Stimulated activated CD4-positive, alpha-beta T cell treated with anti-CD3 and anti-CD28 coated beads, Interleukin-1b, Interleukin-23, amount 100 ng/mL, for 4 hours (primary cell): ENCODE measurements at regions not wholly inside any gene's neighbourhood (a gene's known extent, or its start where the extent isn't known, plus 50 kb on each side); places are given as distances from the start of the nearest gene placed in this dataset.

Experiments used
- DNase-seq, 2 donors: peaks; one replicate each; pipeline ENCODE4 v3.0.0-alpha.2; 2020; ENCODE audit warnings: low read depth in 2 of 2

GRCh38 chr14:101352567-101352966 is 208.7 kb upstream of the DIO3 start:
- DNase-seq: no peak

- DNase-seq: no peak
Observed at GRCh38 chr14:101353422-101353821, 207.9 kb upstream of the DIO3 start.

GRCh38 chr14:101354726-101355125 is 206.6 kb upstream of the DIO3 start:
- DNase-seq: no peak

GRCh38 chr14:101355284-101355683 is 206.0 kb upstream of the DIO3 start:
- no peak for DNase-seq

- DNase-seq: no peak
Observed at GRCh38 chr14:101357038-101357437, 204.3 kb upstream of the DIO3 start.

- no peak for DNase-seq
Observed at GRCh38 chr14:101357559-101358319, 203.6 kb upstream of the DIO3 start.

GRCh38 chr14:101358320-101359125 is 202.8 kb upstream of the DIO3 start:
- DNase-seq: no peak

GRCh38 chr14:101359221-101360053 is 201.9 kb upstream of the DIO3 start:
- no peak for DNase-seq

- no peak for DNase-seq
Observed at GRCh38 chr14:101360054-101360911, 201.0 kb upstream of the DIO3 start.

GRCh38 chr14:101361044-101361443 is 200.3 kb upstream of the DIO3 start:
- DNase-seq: no peak

GRCh38 chr14:101361451-101362433 is 199.6 kb upstream of the DIO3 start:
- no peak for DNase-seq

- DNase-seq: no peak
Observed at GRCh38 chr14:101362529-101363260, 198.6 kb upstream of the DIO3 start.

- DNase-seq: no peak
Observed at GRCh38 chr14:101363261-101363555, 198.1 kb upstream of the DIO3 start.

GRCh38 chr14:101363880-101364391 is 197.4 kb upstream of the DIO3 start:
- no peak for DNase-seq

- DNase-seq: no peak
Observed at GRCh38 chr14:101364503-101365328, 196.6 kb upstream of the DIO3 start.

- DNase-seq: no peak
Observed at GRCh38 chr14:101365329-101366158, 195.8 kb upstream of the DIO3 start.

- no peak for DNase-seq
Observed at GRCh38 chr14:101367421-101368261, 193.7 kb upstream of the DIO3 start.
